Retinal pigment epithelial cell (primary cell): ENCODE measurements at regions not wholly inside any gene's neighbourhood (a gene's known extent, or its start where the extent isn't known, plus 50 kb on each side); places are given as distances from the start of the nearest gene placed in this dataset.

Source experiments
- DNase-seq: peaks from one replicate; pipeline ENCODE4 v3.0.0-alpha.2; 2010; ENCODE audit warnings: low read depth
- H3K4me3 ChIP-seq: 2 replicates; pipeline ENCODE4 v1.5.1; 2011; ENCODE audit warnings: mild to moderate bottlenecking, low read length, control low read depth, moderate library complexity
- CTCF ChIP-seq: conservative IDR thresholded peaks from 2 replicates; pipeline ENCODE4 v1.5.1; 2011; ENCODE audit warnings: low read depth, low read length, control low read depth, inconsistent platforms

GRCh38 chr14:34072921-34073320 lies 122.0 kb upstream of the EGLN3 start:
- H3K4me3 ChIP-seq, result no peak overlapping the region
- no peak for TF ChIP-seq CTCF
- no peak for DNase-seq

- no peak for DNase-seq
Observed at GRCh38 chr14:34072401-34072800, 121.5 kb upstream of the EGLN3 start.

GRCh38 chr14:34070917-34071407 lies 120.1 kb upstream of the EGLN3 start:
- no peak for TF ChIP-seq CTCF
- H3K4me3 ChIP-seq, result no peak overlapping the region
- no peak for DNase-seq

More at GRCh38 chr14:34072401-34072800, 121.5 kb upstream of the EGLN3 start:
- H3K4me3 ChIP-seq, result no peak overlapping the region
- TF ChIP-seq CTCF, result no peak

GRCh38 chr14:34069854-34070582 lies 119.1 kb upstream of the EGLN3 start:
- DNase-seq, result no peak
- TF ChIP-seq CTCF, result no peak
- no peak overlapping the region for H3K4me3 ChIP-seq

GRCh38 chr14:34067587-34067986 lies 116.7 kb upstream of the EGLN3 start:
- H3K4me3 ChIP-seq, result no peak overlapping the region
- TF ChIP-seq CTCF, result no peak
- DNase-seq, result no peak

GRCh38 chr14:34065690-34066391 lies 115.0 kb upstream of the EGLN3 start:
- H3K4me3 ChIP-seq, result no peak overlapping the region
- DNase-seq, result no peak
- TF ChIP-seq CTCF, result no peak

- TF ChIP-seq CTCF, result no peak
- DNase-seq, result no peak
- H3K4me3 ChIP-seq, result no peak overlapping the region
Observed at GRCh38 chr14:34065236-34065635, 114.4 kb upstream of the EGLN3 start.
